ENCODE measurements at regions not wholly inside any gene's neighbourhood (a gene's known extent, or its start where the extent isn't known, plus 50 kb on each side); places are given as distances from the start of the nearest gene placed in this dataset.

DNA sequence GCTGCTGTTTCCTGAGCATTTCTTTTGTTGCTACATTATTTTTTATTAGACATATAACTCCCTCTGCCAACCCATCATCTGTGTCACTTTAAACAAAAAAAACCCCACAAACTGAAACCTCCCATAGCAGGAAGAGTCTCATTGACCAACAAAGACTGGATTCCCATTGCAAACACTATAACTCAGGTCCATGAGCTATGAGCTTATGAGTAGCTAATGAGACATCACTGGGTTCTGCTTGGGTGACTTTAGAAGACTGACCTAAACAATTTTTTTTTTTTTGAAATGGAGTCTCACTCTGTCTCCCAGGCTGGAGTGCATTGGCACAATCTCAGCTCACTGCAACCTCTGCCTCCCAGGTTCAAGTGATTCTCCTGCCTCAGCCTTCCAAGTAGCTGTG lies 212.8 kb downstream of the LTN1 start:
- TF ChIP-seq, protein P1, sequence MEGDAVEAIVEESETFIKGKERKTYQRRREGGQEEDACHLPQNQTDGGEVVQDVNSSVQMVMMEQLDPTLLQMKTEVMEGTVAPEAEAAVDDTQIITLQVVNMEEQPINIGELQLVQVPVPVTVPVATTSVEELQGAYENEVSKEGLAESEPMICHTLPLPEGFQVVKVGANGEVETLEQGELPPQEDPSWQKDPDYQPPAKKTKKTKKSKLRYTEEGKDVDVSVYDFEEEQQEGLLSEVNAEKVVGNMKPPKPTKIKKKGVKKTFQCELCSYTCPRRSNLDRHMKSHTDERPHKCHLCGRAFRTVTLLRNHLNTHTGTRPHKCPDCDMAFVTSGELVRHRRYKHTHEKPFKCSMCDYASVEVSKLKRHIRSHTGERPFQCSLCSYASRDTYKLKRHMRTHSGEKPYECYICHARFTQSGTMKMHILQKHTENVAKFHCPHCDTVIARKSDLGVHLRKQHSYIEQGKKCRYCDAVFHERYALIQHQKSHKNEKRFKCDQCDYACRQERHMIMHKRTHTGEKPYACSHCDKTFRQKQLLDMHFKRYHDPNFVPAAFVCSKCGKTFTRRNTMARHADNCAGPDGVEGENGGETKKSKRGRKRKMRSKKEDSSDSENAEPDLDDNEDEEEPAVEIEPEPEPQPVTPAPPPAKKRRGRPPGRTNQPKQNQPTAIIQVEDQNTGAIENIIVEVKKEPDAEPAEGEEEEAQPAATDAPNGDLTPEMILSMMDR (IDR thresholded peaks at IDR 0.05) = no peak
- POLR2A ChIA-PET = no interaction called here
- Mint-ChIP-seq H3K4me1 (no peaks in the 10 kb centered on the region), H3K27me3 (no peaks in the 10 kb centered on the region), H3K36me3 (ENCODE audit: low read depth) (peaks cover 4% of the 10 kb centered on the region), H3K9me3 (peaks cover 2% of the 10 kb centered on the region), H3K4me3 (no peak overlapping the region), H3K27ac (no peak overlapping the region)
- DNase-seq (no peak), ATAC-seq (ENCODE audit: low read depth) (no peak)
- CTCF ChIA-PET = no interaction called here
- intact Hi-C loops (cut with micrococcal nuclease) = no loop called here

DNA sequence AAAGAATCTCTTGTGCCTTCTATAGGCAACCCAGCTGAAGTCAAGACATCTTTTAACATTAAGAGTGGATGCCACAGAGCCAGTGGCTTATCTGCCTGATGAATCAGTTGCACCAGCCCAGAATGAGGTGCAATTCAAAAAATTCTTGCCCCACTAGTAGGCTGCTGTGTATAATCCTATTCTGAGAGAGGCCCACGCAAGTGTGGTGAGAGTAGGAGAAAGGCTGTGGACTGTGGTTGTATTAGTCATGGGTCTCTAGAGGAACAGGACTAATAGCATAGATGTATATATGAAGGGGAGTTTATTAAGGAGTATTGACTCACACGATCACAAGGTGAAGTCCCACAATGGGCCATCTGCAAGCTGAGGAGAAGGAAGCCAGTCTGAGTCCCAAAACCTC lies 216.4 kb downstream of the LTN1 start:
- ATAC-seq (ENCODE audit: low read depth) (no peak), DNase-seq (no peak)
- H3K4me1 Mint-ChIP-seq = no peaks in the 10 kb centered on the region
- H3K4me3 Mint-ChIP-seq = no peak overlapping the region
- ChIA-PET POLR2A (no interaction called here), CTCF (no interaction called here)
- intact Hi-C loops (cut with micrococcal nuclease) = no loop called here
- no peak overlapping the region for H3K27ac Mint-ChIP-seq
- TF ChIP-seq, protein P1 (IDR thresholded peaks at IDR 0.05) = no peak
- H3K27me3 Mint-ChIP-seq = no peaks in the 10 kb centered on the region
- no peaks in the 10 kb centered on the region for H3K36me3 Mint-ChIP-seq (ENCODE audit: low read depth)
- H3K9me3 Mint-ChIP-seq = no peaks in the 10 kb centered on the region

DNA sequence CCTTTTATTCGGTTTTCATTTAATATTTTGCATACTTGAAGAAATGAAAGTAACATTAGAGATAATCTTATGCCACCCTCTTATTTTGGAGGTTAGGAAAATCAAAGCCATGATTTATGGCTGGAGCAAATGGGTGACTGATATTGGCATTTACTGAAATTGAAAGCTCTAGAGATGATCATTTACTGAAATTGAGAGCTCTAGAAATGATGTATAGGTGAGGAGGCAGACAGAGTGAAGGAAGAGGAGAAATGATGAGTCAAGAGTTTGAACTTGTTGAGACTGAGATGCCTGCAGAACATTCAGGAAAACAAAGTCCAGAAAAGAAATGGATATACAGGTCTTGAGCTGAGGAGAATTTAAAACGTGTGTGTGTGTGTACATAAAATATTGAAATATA lies 217.6 kb downstream of the LTN1 start:
- no peaks in the 10 kb centered on the region for H3K36me3 Mint-ChIP-seq (ENCODE audit: low read depth)
- no peak overlapping the region for H3K27ac Mint-ChIP-seq
- no peak overlapping the region for H3K4me3 Mint-ChIP-seq
- POLR2A ChIA-PET = no interaction called here
- H3K9me3 Mint-ChIP-seq = no peaks in the 10 kb centered on the region
- no peaks in the 10 kb centered on the region for H3K27me3 Mint-ChIP-seq
- intact Hi-C loops (cut with micrococcal nuclease) = no loop called here
- H3K4me1 Mint-ChIP-seq = no peaks in the 10 kb centered on the region
- ATAC-seq (ENCODE audit: low read depth) (no peak), DNase-seq (no peak)
- TF ChIP-seq, protein P1 (IDR thresholded peaks at IDR 0.05) = no peak
- CTCF ChIA-PET = interaction anchor here (1.1 kb wide), 1 partner anchor 30 kb away, joined by 4 read pairs; no protein-coding TSS in a partner anchor

DNA sequence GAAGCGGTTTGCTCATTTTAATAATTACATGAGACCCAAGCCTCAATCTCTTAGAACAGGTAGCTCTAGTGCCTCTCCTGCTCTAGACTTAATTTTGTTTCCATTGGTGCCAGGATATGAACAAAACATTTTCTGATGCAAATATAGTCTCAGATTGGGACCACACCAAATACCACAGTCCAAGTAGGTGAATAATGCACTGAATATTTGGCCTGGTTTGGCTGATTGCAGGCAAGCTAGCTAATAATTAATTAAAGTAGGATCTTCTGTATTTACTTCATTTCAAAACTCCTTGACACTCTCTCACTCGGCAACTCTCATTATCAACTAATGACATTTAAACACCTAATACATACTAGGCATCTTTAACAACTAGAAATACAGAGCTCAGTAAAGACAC lies 219.6 kb downstream of the LTN1 start:
- Mint-ChIP-seq H3K9me3 (no peaks in the 10 kb centered on the region), H3K36me3 (ENCODE audit: low read depth) (no peaks in the 10 kb centered on the region), H3K4me3 (no peak overlapping the region), H3K27ac (no peak overlapping the region), H3K27me3 (no peaks in the 10 kb centered on the region), H3K4me1 (no peaks in the 10 kb centered on the region)
- intact Hi-C loops (cut with micrococcal nuclease) = no loop called here
- ChIA-PET CTCF (interaction anchor here (1.8 kb wide), 1 partner anchor 27 kb away, joined by 6 read pairs; no protein-coding TSS in a partner anchor), POLR2A (no interaction called here)
- ATAC-seq (ENCODE audit: low read depth) (no peak), DNase-seq (no peak)
- TF ChIP-seq, protein P1 (IDR thresholded peaks at IDR 0.05) = no peak

DNA sequence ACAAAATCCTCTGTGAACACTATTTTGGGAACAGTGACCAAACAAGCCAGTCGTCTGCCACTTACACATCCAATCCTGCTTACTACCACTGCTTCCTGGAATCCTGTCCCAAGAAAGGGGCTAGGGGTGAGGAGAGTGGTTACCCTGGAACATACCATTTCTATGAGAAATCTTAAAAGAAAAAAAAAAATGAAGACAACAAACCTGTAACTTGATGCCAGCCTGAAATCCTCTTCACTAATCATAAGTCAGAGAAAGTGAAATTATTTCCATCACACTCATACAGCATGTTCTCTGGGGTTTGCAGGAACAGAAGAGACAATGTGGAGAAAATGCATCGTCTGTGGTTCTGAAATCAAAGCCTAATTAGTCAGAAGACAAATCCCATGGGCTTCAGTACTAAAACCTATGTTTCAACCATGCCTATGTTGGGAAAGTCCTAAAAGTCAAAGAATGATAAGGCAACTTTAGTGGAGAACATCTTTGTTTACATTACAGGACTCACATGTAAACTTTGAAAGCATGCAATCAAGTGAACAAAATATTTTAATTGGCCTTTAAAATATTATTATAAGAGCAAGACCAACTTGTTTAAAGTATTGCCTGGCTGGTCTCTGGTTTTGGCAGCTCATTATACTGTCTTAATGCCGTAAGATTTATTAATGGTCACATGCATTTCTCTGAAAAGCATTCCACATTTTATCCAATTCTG lies 220.7 kb downstream of the LTN1 start:
- DNase-seq (no peak), ATAC-seq (ENCODE audit: low read depth) (no peak)
- Mint-ChIP-seq H3K36me3 (ENCODE audit: low read depth) (peaks cover 2% of the 10 kb centered on the region), H3K4me1 (no peaks in the 10 kb centered on the region), H3K4me3 (no peak overlapping the region), H3K27me3 (no peaks in the 10 kb centered on the region), H3K9me3 (peaks cover 2% of the 10 kb centered on the region), H3K27ac (no peak overlapping the region)
- ChIA-PET CTCF (interaction anchor here (1.8 kb wide), 1 partner anchor 26 kb away, joined by 6 read pairs; no protein-coding TSS in a partner anchor), POLR2A (no interaction called here)
- TF ChIP-seq, protein P1 (IDR thresholded peaks at IDR 0.05) = no peak
- intact Hi-C loops (cut with micrococcal nuclease) = no loop called here

Measured in activated B cell treated with CpG ODN at 0.5 μM for 24 hours (primary cell).